Epithelial cell of esophagus (primary cell): ENCODE measurements at regions not wholly inside any gene's neighbourhood (a gene's known extent, or its start where the extent isn't known, plus 50 kb on each side); places are given as distances from the start of the nearest gene placed in this dataset.
"Not testable (repeated sequence)": the region's sequence is repeated elsewhere in the genome, so short reads cannot be mapped to it uniquely, and the experiment has no call there.

Experiments
- DNase-seq: peaks from one replicate; pipeline ENCODE4 v3.0.0; 2010; ENCODE audit warnings: low read depth
- H3K4me3 ChIP-seq: 2 replicates; pipeline ENCODE4 v1.5.1; 2011; ENCODE audit warnings: mild to moderate bottlenecking, low read length, control low read depth
- TF ChIP-seq, protein P1 (sequence below): IDR thresholded peaks from 2 replicates; pipeline ENCODE4 v1.5.1; 2011; ENCODE audit warnings: low read depth, mild to moderate bottlenecking, low read length, control low read depth, inconsistent platforms; ENCODE audit not compliant: insufficient read depth; ENCODE audit errors: missing control alignments

- TF ChIP-seq, protein P1, sequence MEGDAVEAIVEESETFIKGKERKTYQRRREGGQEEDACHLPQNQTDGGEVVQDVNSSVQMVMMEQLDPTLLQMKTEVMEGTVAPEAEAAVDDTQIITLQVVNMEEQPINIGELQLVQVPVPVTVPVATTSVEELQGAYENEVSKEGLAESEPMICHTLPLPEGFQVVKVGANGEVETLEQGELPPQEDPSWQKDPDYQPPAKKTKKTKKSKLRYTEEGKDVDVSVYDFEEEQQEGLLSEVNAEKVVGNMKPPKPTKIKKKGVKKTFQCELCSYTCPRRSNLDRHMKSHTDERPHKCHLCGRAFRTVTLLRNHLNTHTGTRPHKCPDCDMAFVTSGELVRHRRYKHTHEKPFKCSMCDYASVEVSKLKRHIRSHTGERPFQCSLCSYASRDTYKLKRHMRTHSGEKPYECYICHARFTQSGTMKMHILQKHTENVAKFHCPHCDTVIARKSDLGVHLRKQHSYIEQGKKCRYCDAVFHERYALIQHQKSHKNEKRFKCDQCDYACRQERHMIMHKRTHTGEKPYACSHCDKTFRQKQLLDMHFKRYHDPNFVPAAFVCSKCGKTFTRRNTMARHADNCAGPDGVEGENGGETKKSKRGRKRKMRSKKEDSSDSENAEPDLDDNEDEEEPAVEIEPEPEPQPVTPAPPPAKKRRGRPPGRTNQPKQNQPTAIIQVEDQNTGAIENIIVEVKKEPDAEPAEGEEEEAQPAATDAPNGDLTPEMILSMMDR: no peak
- H3K4me3 ChIP-seq: no peak overlapping the region
- DNase-seq: no peak
These were observed 776.1 kb downstream of the BRINP3 start for GRCh38 chr1:189701606-189702005.

DNA sequence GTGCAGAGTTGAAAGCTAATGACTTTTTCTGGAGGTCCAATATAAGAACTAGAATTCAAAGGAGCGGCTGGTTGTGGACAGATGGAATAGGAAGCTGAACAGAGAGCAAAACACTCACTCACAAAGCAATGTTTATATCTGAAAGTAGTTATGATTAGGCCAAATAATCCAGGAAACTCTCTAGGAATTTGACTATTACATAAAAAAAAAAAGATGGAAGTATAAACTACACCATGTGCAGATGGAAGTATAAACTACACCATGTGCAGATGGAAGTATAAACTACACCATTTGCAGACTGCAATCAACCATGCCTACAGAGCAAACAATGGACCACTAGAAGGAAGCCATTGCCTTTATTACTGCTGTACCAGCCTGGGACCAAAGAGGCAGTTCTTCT lies 771.1 kb downstream of the BRINP3 start:
- TF ChIP-seq, protein P1: no peak
- H3K4me3 ChIP-seq: no peak overlapping the region

GRCh38 chr1:189708674-189709073 lies 769.0 kb downstream of the BRINP3 start:
- TF ChIP-seq, protein P1: peak; percentile 13
- no peak overlapping the region for H3K4me3 ChIP-seq
- DNase-seq: peak; percentile 47

More for the DNA sequence above, 771.1 kb downstream of the BRINP3 start:
- no peak for DNase-seq

- DNase-seq, H3K4me3 ChIP-seq: not testable (repeated sequence)
These were observed 759.4 kb downstream of the BRINP3 start for GRCh38 chr1:189718147-189718795.

GRCh38 chr1:189726806-189727205 lies 750.9 kb downstream of the BRINP3 start:
- TF ChIP-seq, protein P1: no peak
- DNase-seq: no peak
- H3K4me3 ChIP-seq: no peak overlapping the region

- peak; percentile 47 for DNase-seq
- no peak overlapping the region for H3K4me3 ChIP-seq
- TF ChIP-seq, protein P1: no peak
These were observed 726.4 kb downstream of the BRINP3 start for GRCh38 chr1:189751311-189751710.

GRCh38 chr1:189752461-189752995 lies 725.1 kb downstream of the BRINP3 start:
- TF ChIP-seq, protein P1: no peak
- no peak for DNase-seq
- no peak overlapping the region for H3K4me3 ChIP-seq

GRCh38 chr1:189755100-189755499 lies 722.6 kb downstream of the BRINP3 start:
- DNase-seq, H3K4me3 ChIP-seq: not testable (repeated sequence)
